Activated CD8-positive, alpha-beta memory T cell treated with anti-CD3 and anti-CD28 coated beads, Interleukin-2, amount 50 U/mL, for 1 hour (primary cell): ENCODE measurements at regions not wholly inside any gene's neighbourhood (a gene's known extent, or its start where the extent isn't known, plus 50 kb on each side); places are given as distances from the start of the nearest gene placed in this dataset.

ENCODE experiments used
- DNase-seq: peaks from one replicate; pipeline ENCODE4 v3.0.0-alpha.2; 2020; ENCODE audit errors: extremely low read depth

DNA sequence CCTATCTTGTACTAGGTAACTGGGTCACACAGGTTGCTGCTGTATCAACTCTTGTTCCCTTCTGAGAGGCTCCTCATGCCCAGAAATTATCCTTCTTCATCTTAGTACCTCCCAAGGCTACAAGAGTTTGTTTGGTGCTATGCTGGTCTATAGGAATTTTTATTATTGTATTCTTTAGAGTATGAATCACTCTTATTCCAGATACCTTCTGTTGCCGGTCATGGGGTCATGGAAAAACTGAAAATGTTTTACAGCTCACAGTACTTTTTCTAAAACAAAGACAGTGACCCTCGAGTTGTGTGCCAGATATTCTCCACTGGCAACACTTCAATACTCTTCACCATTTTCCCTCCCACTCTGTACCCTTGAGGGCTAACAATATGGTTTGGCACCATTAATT, 1598.0 kb upstream of the TMEM132C start:
- DNase-seq, result no peak

DNA sequence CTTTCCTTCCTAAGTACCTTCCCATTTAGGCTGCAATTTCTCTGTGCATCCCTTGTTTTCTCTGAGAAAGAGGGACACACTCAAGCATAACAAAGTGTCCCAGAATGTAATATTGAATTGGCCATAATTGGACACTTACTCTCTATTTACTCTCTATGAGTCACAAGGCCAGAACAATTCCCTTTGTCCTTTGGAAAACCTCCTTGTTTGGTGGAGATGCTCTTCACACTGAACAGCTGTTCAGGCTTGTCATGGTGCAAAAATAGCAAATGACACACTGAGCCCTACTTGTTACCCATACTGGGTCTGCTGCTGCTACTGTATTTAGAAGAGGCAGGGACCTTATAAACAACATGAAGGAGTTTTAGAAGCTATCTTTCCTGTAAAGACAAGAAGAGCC, 1590.5 kb upstream of the TMEM132C start:
- no peak for DNase-seq

GRCh38 chr12:126681676-126682075, 1585.3 kb upstream of the TMEM132C start:
- DNase-seq, result no peak

GRCh38 chr12:126684703-126685102, 1582.3 kb upstream of the TMEM132C start:
- DNase-seq, result no peak

- DNase-seq, result no peak
Measured at GRCh38 chr12:126685636-126686035, 1581.3 kb upstream of the TMEM132C start.

- DNase-seq, result no peak
Measured at GRCh38 chr12:126688556-126688955, 1578.4 kb upstream of the TMEM132C start.

GRCh38 chr12:126700096-126700495, 1566.9 kb upstream of the TMEM132C start:
- no peak for DNase-seq

GRCh38 chr12:126704609-126705008, 1562.4 kb upstream of the TMEM132C start:
- DNase-seq, result no peak

DNA sequence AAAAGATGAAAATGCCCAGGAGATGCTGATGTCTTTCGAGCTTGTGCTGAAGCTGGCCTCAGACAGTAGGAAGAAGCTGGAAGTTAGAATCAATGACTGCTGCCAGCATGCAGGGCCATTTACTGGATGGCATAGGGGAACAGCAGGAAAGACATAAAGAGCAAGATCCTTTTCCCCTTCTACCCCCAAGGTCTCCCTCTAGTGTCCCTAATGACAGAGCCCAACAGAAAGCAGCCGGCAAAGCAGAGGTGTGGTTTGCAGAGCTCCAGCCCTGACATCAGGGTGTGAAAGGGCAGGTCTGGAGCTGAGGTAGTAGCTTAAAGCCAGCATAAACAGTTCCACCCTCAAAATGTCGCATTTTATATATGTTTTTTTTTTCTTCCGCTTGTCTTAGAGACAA, 1560.7 kb upstream of the TMEM132C start:
- no peak for DNase-seq

GRCh38 chr12:126708492-126708896, 1558.5 kb upstream of the TMEM132C start:
- DNase-seq, result no peak

- DNase-seq, result no peak
Measured at GRCh38 chr12:126718365-126718764, 1548.6 kb upstream of the TMEM132C start.

DNA sequence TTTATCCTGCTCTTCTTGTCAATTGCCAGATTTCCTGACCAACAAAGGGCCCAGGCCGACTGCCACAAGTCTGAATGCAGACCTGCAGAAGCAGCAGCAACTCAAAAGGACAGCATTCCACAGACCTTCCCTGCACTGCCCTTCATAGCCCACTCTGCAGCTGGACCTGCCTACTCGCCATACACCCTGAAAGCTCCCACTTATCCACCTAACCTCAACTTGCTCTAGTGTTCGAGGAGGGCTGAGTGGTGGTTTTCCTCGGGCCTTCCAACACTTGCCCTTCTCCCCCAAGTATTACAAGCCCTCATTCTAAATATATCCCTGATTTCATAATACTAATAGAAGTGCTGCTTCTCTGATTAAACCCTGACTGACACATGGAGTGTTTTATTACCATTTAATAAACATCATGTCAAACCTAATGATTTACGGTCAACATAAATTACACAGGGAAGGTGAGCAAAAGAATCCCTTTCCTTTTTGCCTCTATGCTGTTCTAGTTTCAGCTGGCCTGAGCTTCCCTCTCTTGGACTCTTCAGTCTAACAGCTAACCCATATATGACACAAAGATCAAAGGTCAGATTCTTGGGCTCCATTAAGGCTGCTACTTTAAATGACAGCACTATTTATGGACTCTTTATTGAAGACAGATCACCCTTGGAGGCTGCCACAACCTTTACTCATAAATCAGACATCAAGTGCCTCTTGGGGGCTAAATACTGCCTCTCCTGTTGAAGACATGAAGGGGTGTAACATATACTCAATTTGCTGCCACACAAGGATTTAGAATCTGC, 1546.9 kb upstream of the TMEM132C start:
- DNase-seq, result no peak

GRCh38 chr12:126726481-126727217, 1540.3 kb upstream of the TMEM132C start:
- no peak for DNase-seq

- DNase-seq, result no peak
Measured at GRCh38 chr12:126727218-126728075, 1539.5 kb upstream of the TMEM132C start.

- no peak for DNase-seq
Measured at GRCh38 chr12:126734296-126734695, 1532.7 kb upstream of the TMEM132C start.

- no peak for DNase-seq
Measured at GRCh38 chr12:126734710-126735109, 1532.3 kb upstream of the TMEM132C start.

DNA sequence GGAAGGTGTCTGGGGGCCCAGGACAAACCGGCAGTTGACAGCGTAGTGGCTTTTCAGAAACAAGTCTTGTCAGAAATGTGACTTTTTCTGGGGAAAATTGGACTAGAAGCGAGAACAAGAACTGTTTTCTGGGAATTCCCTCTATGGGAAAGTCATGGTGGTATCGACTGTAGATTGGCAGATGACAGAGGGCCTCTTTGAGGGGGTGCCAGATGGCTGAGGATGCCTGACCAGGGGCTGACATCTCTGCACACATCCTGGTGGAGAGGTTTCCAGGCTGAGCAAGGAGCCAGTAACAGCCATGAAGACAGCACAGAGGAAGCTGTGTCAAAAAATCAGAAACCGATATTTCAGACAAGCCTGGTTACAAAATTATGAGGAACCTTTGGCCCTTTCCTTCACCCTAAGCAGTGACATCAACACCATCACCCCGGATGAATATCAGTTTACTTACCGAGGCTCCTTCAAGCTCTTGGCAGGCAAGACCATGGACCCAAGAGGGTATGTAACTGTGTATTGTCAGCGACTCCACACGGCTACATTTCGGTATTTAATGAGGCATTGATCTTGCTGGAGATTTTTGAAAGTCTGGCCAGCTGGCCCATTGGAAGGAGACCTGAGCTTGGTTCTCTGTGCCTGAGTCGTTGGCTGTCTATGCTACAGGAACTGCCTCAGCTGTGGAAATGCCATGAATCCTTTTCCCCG, 1525.3 kb upstream of the TMEM132C start:
- no peak for DNase-seq

DNA sequence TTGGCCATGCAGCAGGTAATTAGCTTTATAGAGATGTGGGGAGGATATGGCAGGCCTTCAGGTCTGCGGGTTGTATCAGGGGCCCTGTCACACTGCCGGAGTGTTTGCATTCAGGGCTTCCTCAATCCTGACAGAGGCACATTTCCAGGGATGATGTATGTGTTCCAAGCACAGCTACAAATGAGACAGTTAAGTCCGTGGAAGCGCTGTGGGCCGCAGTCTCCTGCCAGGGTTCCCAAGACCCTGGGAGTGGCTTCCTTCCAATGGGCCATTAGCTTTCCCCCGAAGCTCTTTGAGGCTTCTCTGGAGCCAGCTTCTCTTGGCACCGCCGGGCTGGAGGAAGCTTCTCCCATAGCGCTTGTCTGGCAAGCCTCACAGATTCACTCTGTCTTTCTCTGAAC, 1524.7 kb upstream of the TMEM132C start:
- no peak for DNase-seq

DNA sequence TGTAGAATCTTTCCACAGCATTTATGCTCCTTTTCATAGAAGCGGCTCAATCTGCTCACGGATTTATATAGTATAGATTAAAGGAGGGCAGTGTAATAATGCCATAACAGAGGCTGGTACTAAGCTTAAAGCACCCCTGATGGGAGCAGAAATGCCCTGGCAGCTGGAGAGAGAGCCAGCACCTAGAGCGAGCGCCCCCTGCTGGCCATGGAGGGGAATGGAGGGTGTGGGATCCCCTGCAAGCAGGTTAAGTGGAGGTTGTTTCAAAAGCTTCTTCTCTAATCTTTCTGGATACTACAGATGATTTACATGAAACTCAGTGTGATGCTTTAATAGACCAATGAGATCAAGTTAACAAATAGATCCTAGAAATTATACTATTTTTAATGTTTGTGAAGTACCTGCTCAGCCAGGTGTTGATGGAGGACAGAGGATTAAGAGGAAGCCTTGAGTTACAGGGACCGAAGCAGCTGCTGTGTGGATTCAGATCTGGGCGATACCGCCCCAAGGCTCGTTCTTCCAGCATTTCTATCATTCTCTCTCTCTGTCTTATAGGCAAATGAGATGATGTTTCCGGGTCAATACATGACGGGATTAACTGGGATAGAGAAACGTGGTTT, 1519.3 kb upstream of the TMEM132C start:
- no peak for DNase-seq

DNA sequence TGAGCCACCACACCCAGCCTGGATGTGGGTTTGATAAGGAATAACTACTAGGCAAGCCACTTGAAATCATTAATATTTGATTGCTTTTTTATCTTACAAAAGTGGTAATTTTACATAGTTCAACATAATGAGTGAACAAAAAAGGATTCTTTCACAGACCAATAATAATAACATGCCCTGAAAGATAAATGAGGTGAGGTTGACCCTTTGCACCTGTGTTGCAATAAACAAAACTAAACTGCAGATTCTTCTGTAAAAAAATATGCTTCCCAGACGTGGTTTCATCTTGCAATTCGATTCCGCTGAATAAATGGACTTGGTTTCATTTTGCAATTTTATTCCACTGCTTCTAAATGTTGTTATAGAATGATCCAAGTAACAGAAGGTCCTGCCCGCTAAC, 1514.9 kb upstream of the TMEM132C start:
- no peak for DNase-seq

GRCh38 chr12:126757326-126757725, 1509.6 kb upstream of the TMEM132C start:
- no peak for DNase-seq
